OCI-LY7 (cell line): ENCODE measurements at regions not wholly inside any gene's neighbourhood (a gene's known extent, or its start where the extent isn't known, plus 50 kb on each side); places are given as distances from the start of the nearest gene placed in this dataset.

Experiments
- CTCF ChIP-seq: fragments of 200-600 bp; sonication (generic); conservative IDR thresholded peaks from 2 replicates; pipeline ENCODE4 v1.5.1; 2014; ENCODE audit warnings: mild to moderate bottlenecking, antibody characterized with exemption, low read length, moderate library complexity, mixed read lengths
- EZH2phosphoT487 ChIP-seq: fragments of 200-600 bp; sonication (generic); IDR thresholded peaks from 2 replicates; pipeline ENCODE4 v1.6.1; 2018; ENCODE audit warnings: low read depth, borderline replicate concordance, mild to moderate bottlenecking, mixed run types, antibody characterized with exemption, low read length, moderate library complexity, mixed read lengths

- TF ChIP-seq CTCF, result no peak
- no peak for TF ChIP-seq EZH2phosphoT487
Measured at GRCh38 chr5:135149229-135149955, 115.4 kb upstream of the PITX1 start.
